Heart left ventricle (tissue), 16 donors: ENCODE measurements at regions not wholly inside any gene's neighbourhood (a gene's known extent, or its start where the extent isn't known, plus 50 kb on each side); places are given as distances from the start of the nearest gene placed in this dataset.

Experiments used
- ATAC-seq, 4 donors: fragments of 200-7000 bp; cut with Tn5 transposase; one replicate each; pipeline ENCODE4 v1.9.1; 2020 to 2022; ENCODE audit warnings: moderate library complexity in 4 of 4, mild to moderate bottlenecking in 3 of 4, moderate number of reproducible peaks in 1 of 4
- DNase-seq, 5 donors: peaks; one replicate each; pipeline ENCODE4 v3.0.0-alpha.2; 2020
- H3K27ac ChIP-seq, 12 donors: fragments of 200-600 bp; sonication (generic) in 4 of 12; one replicate each; pipeline versions ENCODE4 v1.5.0 to v1.8.0; 2016 to 2022; ENCODE audit warnings: mild to moderate bottlenecking in 2 of 12
- H3K27me3 ChIP-seq, 9 donors: fragments of 200-600 bp; sonication (generic) in 2 of 9; one replicate each; pipeline versions ENCODE4 v1.5.1 to v1.8.0; 2016 to 2022; ENCODE audit warnings: mild to moderate bottlenecking in 3 of 9
- H3K36me3 ChIP-seq, 9 donors: fragments of 200-600 bp; sonication (generic) in 2 of 9; one replicate each; pipeline versions ENCODE4 v1.5.0 to v1.8.0; 2018 to 2022; ENCODE audit warnings: mild to moderate bottlenecking in 2 of 9
- H3K4me1 ChIP-seq, 12 donors: fragments of 200-600 bp; sonication (generic) in 4 of 12; one replicate each; pipeline versions ENCODE4 v1.5.0 to v1.8.0; 2016 to 2022; ENCODE audit warnings: mild to moderate bottlenecking in 3 of 12
- H3K4me3 ChIP-seq, 12 donors: fragments of 200-600 bp; sonication (generic) in 4 of 12; one replicate each; pipeline versions ENCODE4 v1.5.0 to v1.8.0; 2017 to 2022; ENCODE audit warnings: mild to moderate bottlenecking in 9 of 12, moderate library complexity in 4 of 12
- H3K9me3 ChIP-seq, 12 donors: fragments of 200-600 bp; sonication (generic) in 4 of 12; one replicate each; pipeline versions ENCODE4 v1.5.0 to v1.8.0; 2016 to 2022; ENCODE audit warnings: mild to moderate bottlenecking in 1 of 12
- CTCF ChIP-seq, 12 donors: fragments of 200-600 bp; sonication (generic) in 4 of 12; IDR thresholded peaks; one replicate each; pipeline versions ENCODE4 v1.5.0 to v1.8.0; 2018 to 2022; ENCODE audit warnings: antibody characterized with exemption in 12 of 12, mild to moderate bottlenecking in 5 of 12
- POLR2A ChIP-seq, 2 donors: fragments of 450-650 bp; IDR thresholded peaks; one replicate each; pipeline ENCODE4 v1.6.1; 2017; ENCODE audit warnings: antibody characterized with exemption in 2 of 2, mild to moderate bottlenecking in 2 of 2, moderate library complexity in 2 of 2
- WGBS, 4 donors: extraction: QIAGEN DNeasy Blood & Tissue Kit in 2 of 4; methylation state at CpG; one replicate each; pipeline versions ENCODE4 v1.1.5 to v1.1.7; 2013 to 2018; 5-methylcytosine and 5-hydroxymethylcytosine counted together
- intact Hi-C, 10 donors: fragments of 100-400 bp; cut with DNase I; formaldehyde crosslinking; loops; one replicate each; pipeline versions ENCODE4 v1.11.1 to v1.14.2; 2022
- donor health status: ischemic (EF 13 %, LVEDD 7.1; RV severe dilation, severe dysfunction).
- donor health status: healthy with polysubstance abuse.
- donor health status: DM: no; HTN: yes; CAD: no.
- donor health status: DM: no; HTN: no; CAD: no.
- donor health status: ischemic (EF 25% LVEDD 6.9; RV normal size, moderate dysfunction).
- donor health status: ischemic (EF 25% LVEDD 5.7; RV mildly dilated, moderate dysfunction).
- donor health status: healthy.
- donor health status: DM: yes; HTN: yes; CAD: no.
- donor health status: ischemic (EF 35%, LVEDD 5.7; RV mildly dilated, moderate dysfunction).
- donor health status: nonischemic (EF 11% LVEDD 7.7; RV severe dilation, severe dysfunction).
- donor health status: DM: yes; HTN: yes; CAD: no.
- donor health status: PGD.
- donor health status: ischemic (EF 29% LVEDD 5.4; RV normal size, mild dysfunction).
- donor health status: nonischemic (EF 23%, LVEDD 6.1; RV moderate dilation, normal function).

- TF ChIP-seq POLR2A (IDR thresholded peaks at IDR 0.05) (no peak), CTCF (IDR thresholded peaks at IDR 0.05) (no peak)
- H3K4me3 ChIP-seq: no peak overlapping the region
- no peak overlapping the region for H3K27ac ChIP-seq
- no peaks in the 10 kb centered on the region for H3K4me1 ChIP-seq
- DNase-seq: no peak
- WGBS, 4 donors: 77 to 79% (median 77%) methylated on average over 4 of the region's 4 CpGs
- H3K36me3 ChIP-seq: no peaks in the 10 kb centered on the region
- no peaks in the 10 kb centered on the region for H3K27me3 ChIP-seq
- H3K9me3 ChIP-seq: no peaks in the 10 kb centered on the region
- intact Hi-C loops: no loop called here
- ATAC-seq: no peak
Observed at GRCh38 chr7:34277803-34278199, 372.5 kb downstream of the BMPER start.

GRCh38 chr7:34281260-34281659 lies 375.9 kb downstream of the BMPER start:
- DNase-seq (no peak), ATAC-seq (no peak)
- intact Hi-C loops: loop anchor here in 1 of 10 donors (10.0 kb wide), 1 partner anchor 64 kb away; no protein-coding TSS in a partner anchor
- Histone ChIP-seq H3K27ac (no peak overlapping the region), H3K4me3 (no peak overlapping the region), H3K9me3 (peaks cover 0 to 10% (median 0%) of the 10 kb centered on the region in 12 donors), H3K4me1 (no peaks in the 10 kb centered on the region), H3K27me3 (no peaks in the 10 kb centered on the region), H3K36me3 (no peaks in the 10 kb centered on the region)
- WGBS, 4 donors: 88 to 91% (median 90%) methylated on average over 1 of the region's 1 CpG
- TF ChIP-seq CTCF (IDR thresholded peaks at IDR 0.05) (no peak), POLR2A (IDR thresholded peaks at IDR 0.05) (no peak)

GRCh38 chr7:34282271-34282670 lies 375.7 kb upstream of the NPSR1 start:
- Histone ChIP-seq H3K27ac (no peak overlapping the region), H3K27me3 (no peaks in the 10 kb centered on the region), H3K4me1 (no peaks in the 10 kb centered on the region), H3K4me3 (no peak overlapping the region), H3K36me3 (no peaks in the 10 kb centered on the region), H3K9me3 (peaks cover 0 to 10% (median 0%) of the 10 kb centered on the region in 12 donors)
- ATAC-seq (no peak), DNase-seq (no peak)
- TF ChIP-seq POLR2A (IDR thresholded peaks at IDR 0.05): no peak
- no peak for TF ChIP-seq CTCF (IDR thresholded peaks at IDR 0.05)
- 11 to 36% (median 24%) methylated on average over 1 of the region's 1 CpG for WGBS, 4 donors
- intact Hi-C loops: loop anchor here in 1 of 10 donors (10.0 kb wide), 1 partner anchor 63 kb away; no protein-coding TSS in a partner anchor

- intact Hi-C loops: no loop called here
- ATAC-seq (no peak), DNase-seq (no peak)
Observed at GRCh38 chr7:34296663-34297062, 361.4 kb upstream of the NPSR1 start.

More at GRCh38 chr7:34296663-34297062, 361.4 kb upstream of the NPSR1 start:
- Histone ChIP-seq H3K4me3 (no peak overlapping the region), H3K27me3 (no peaks in the 10 kb centered on the region), H3K9me3 (no peaks in the 10 kb centered on the region), H3K4me1 (no peaks in the 10 kb centered on the region), H3K27ac (no peak overlapping the region), H3K36me3 (no peaks in the 10 kb centered on the region)
- TF ChIP-seq POLR2A (IDR thresholded peaks at IDR 0.05) (no peak), CTCF (IDR thresholded peaks at IDR 0.05) (no peak)
- 70 to 93% (median 75%) methylated on average over 1 of the region's 1 CpG for WGBS, 4 donors
